DMS 273 treated with DMSO at 0.1 percent for 48 hours (cell line): ENCODE measurements at regions not wholly inside any gene's neighbourhood (a gene's known extent, or its start where the extent isn't known, plus 50 kb on each side); places are given as distances from the start of the nearest gene placed in this dataset.
"Not testable (repeated sequence)": the region's sequence is repeated elsewhere in the genome, so short reads cannot be mapped to it uniquely, and the experiment has no call there.

Experiments
- DNase-seq: peaks from one replicate; lab custom pipeline; 2025; lab: John Stamatoyannopoulos, UW

DNA sequence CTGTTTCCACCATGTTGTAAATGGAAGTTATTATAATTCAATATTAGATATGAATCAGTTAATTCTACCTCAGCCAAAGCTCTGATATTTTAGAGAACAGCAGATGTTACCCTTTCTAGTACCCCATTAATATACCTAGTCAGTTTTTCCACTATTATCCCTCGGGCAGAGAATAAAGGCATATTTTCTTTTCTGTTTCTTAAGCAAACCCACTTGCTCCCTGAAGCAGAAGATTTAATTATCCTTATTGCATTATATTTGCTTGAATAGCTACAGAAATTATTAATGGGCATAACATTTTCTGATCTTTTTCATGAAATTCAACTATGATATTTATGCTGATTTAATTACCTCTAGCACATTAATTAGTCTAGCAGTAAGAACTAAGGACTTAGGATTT, 832.9 kb upstream of the FBXO33 start:
- no peak for DNase-seq

DNA sequence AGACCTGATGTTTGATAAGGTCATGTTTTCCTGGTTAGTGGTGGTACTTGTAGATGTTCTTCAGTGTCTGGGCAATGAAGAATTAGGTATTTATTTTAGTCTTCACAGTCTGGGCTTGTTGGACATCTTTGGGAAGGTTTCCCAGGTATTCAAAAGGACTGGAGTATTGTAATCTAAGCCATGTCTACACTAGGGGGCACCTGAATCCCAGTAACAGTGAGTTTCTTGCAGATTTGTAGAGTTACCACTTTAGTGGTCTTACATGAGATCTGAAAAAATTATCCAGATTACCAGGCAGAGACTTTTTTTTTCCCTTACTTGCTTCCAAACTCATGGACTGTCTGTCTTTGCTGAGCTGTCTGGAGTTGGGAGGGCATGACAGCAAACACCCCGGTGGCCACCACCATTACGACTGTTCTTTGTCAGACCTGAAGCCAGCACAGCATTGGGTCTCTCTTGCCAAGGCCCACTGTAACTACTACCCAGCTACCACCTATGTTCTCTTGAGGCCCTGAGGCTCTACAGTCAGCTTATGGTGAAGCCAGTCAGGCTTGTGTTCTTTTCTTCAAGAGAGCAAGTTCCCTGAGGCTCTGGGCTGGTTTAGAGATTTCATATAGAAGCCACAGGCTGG, 820.7 kb upstream of the FBXO33 start:
- no peak for DNase-seq

DNA sequence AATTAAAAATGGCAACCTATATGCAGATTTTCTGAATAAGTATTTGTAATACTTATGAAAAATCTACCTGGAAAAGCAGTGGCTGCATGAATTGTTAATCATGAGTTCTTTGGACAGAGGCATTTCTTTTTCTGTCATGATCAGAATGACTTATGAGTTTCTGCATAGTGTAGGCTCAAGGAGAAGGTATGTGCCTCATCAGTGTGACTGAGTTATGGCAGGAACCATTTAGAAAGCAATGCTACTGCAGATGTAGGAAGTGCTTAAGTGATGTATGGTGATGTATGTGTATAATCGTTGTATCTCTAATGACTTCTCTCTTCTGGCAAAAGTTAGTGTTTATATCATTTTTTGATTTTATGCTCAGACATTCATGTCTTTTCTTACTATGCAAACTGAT, 816.4 kb upstream of the FBXO33 start:
- no peak for DNase-seq

DNA sequence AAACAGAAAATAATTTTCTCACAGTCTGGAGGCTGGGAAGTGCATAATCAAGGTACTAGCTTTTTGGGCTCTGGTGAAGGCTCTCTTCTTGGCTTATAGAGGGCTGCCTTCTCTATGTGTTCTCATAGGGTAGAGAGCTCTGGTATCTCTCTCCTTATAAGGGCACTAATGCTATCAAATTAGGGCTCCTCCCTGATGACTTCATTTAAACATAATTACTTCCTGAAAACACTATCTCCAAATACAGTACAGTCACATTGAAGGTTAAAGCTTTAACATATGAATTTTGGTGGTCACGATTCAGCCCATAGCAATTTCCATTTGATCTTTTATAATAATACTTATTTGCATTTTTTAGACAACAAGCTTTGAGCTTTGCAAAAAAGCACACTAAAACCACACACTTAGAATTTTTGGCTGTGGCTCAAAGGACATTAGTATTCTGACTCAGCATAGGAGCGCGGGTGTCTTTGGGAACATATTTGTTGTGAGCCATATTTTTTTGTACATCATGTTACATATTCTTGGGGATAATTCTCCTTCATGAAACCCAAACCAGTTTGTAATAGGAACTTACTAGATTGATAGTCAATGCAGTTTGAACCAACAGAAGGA, 808.1 kb upstream of the FBXO33 start:
- peak; percentile 5 for DNase-seq

DNA sequence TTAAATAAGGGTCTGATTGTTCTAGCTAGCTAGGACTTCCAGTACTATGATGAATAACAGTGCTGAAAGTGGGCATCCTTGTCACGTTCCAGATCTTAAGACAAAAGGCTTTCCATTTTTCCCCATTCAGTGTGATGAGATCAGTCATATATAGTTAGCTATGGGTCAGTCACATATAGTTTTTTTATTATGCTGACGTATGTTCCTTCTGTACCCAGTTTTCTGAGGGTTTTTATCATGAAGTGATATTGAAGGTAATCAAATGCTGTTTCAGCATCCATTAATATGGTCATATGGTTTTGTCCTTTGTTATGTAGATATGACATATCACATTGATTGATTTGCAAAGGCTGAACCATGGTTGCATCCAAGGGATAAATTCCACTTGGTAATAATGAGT, 800.1 kb upstream of the FBXO33 start:
- DNase-seq = no peak

DNA sequence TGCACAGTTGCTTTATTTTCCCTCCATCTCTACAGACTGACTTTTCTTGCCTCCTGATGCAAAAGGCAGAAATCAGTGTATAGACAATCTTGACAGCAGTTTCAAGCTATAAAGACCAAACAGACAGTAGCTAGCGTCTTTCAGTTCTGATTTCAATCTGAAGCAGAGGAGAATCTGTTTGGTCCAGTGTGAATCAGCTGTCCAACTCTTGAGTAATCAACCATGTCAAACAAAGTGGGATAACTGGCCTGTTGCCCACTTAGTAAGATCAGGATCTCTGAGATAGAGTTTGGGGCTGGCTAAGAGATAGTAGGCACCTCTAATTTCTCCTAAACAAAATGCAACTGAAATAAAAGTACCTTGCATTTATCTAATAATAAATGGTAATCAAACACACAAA, 797.4 kb upstream of the FBXO33 start:
- DNase-seq = no peak

DNA sequence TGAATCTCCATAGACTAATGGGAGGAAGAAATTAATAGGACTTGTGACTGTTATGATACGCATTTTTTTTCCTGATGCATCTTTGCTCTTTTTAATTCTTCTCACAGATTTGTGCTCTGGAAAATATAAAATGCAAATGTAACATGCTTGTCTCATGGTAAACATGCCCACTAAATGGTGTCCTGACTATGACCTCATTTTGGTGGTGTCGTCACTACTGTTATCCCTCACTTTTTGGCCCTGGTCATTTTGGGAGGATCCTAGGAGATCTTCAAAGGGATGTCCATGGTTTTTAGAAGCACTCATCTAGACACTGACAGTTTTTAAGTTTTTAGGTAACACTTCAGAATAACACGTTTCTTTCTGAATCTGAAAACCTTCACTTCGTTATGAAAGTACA, 790.8 kb upstream of the FBXO33 start:
- no peak for DNase-seq

DNA sequence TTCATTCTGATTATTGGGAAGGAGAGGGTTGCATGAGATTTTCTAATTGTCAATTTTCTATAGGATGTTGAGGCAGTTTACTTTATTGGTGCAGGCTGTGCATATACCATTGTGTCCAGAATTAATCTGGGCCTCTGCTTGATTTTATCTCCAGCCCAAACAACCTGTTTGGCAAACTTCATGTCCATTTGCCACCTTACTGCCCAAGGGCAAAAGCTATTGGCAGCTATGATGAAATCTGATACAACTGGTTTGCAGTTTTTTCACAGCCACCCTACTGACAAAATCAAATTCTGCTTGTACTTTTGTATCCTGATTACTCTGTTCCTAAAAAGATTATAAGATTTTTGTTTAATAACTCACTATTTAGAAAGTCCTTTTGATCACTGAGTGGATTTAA, 789.2 kb upstream of the FBXO33 start:
- DNase-seq = no peak

DNA sequence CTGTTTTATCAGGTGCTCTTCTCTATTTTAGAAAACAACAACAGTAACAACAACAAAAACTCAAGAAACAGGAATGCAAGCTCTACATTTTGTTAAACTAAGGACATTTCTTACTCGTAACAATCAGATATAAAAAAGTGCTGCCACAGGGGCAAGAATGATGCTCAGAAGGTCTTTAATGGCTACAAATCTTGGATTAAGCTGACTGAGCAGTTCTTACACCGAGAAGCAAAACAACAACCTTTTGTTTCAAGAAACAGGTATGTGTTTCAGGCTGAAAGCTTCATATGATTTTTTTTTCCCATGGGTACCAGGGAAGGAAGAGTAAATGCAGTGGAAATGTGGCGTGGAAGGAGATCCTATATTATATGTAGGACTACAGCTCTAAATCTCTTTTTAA, 786.8 kb upstream of the FBXO33 start:
- no peak for DNase-seq

DNA sequence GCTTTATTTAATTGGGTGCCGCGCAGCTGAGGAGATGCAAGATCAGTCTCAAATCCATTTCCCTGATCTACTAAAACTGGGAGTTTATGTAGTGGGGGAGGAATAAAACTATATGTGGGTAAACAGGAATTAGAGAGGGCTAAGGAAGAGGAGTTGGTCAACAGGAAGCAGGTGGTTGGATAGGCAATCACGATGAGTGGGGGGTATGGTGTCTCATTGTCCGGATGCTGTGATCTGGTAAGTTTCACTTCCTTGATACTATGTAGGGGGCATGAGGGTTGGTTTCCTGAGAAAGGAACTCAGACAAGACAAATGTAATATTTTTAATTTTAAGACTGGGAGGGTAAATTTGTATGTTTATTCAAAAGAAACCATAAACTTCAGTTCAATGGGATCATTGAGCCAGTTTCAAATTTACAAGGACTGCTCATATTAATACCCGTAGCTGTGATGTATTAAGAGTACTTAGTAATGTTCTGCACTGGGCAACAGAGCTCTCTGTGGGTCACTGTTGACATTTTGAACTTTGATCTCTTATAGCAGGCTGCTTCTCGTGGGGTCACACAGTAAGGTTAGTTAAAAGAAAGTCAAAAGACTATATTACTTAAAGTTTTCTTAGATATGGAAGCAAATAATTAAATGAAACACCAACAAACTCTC, 786.2 kb upstream of the FBXO33 start:
- no peak for DNase-seq

DNA sequence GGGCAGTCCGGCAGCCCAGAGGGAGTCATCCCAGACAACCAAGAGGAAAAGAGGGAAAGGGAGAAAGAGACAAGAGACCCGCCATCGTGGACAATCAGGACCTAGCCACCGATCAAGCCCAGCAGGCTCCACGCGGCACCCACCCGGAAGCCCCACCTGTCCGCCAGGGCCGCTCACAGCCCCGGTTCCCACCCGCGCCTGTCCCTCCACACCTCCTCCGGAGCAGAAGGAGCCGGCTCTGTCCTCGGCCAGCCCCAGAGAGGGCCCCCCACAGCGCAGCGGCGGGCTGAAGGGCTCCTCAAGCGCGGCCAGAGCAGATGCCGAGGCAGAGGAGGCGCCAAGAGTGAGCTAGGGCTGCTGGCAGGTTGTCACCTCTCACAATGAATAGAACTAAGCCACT, 784.7 kb upstream of the FBXO33 start:
- DNase-seq = no peak

DNA sequence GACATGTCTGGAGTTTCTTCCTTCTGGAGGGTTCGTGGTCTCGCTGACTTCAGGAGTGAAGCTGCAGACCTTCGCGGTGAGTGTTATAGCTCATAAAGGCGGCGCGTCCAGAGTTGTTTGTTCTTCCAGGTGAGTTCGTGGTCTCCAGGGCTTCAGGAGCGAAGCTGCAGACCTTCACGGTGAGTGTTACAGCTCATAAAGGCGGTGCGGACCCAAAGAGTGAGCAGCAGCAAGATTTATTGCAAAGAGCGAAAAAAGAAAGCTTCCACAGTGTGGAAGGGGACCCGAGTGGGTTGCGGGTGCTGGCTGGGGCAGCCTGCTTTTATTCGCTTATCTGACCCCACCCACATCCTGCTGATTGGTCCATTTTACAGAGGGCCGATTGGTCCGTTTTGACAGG, 784.2 kb upstream of the FBXO33 start:
- DNase-seq = not testable (repeated sequence)

DNA sequence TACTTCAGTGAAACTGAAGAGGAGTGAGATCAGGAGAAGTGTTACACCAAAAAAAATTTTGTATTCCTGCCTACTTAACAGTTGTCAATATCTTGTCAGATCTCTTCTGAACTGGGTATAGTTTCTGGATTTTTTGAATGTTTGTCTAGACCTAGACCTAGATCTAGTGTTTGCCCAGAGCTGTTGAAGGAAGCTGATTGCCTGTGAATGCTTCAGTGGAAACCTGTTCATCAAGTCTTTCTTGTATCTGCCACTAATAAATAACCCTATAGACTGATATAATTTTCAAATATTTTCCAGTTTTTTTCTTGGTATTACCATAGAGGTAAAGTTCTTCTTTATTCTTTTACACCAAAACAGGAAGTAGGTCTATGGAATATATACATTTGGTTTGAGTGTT, 781.5 kb upstream of the FBXO33 start:
- DNase-seq = no peak

DNA sequence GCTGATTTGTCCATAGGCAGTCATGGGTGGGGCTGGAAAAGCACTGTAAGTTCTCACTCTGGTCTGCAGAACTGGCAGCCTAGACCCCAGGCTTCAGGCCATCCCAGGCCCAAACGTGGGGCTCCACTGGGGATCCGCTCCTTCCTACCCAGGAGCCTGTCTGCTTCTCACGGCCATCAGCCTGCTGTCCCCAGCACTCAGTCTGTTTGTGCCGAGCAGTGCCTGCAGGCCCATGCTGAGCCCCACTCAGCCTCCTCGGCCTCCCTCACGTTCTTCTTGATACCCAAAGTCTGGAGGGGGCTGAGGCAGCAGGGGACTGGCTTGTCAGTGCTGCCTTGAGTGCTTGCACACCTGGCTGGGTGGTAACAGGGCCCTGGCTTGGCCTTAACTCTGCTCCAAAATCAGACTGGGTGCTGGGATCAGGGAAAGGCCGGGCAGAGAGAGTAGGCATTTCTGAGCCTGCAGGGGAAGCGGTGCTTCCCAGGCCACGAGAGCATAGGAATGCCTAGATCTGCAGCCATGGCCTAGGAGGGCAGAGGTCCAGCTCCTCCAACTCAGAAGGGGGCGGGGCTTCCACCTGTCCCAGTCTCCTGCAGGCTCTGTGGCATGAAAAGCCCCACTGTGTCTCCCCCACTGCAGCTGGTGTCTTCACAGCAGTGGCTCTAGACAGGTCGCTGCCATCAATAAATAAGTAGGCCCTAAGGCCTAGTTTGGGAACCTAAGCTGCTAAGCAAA, 772.4 kb upstream of the FBXO33 start:
- DNase-seq = no peak

DNA sequence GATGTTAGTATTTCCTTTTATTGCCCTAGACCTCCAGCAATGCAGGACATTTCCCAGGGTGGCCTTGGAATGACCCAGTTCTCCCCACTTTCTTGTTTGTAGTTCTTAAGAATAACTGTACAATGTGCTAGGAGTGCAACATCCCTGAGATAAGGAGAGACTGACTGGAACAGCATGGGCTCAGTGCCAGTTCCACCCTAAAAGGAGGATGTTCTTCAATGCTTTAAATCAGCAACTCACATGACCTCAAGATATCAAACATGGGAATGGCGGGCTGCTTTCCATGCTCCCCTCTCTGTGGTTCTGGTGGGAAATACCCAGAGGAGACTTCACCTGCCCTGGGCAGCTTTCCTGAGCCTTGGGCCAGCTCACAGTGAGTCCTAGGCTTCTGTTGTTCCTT, 766.9 kb upstream of the FBXO33 start:
- no peak for DNase-seq

DNA sequence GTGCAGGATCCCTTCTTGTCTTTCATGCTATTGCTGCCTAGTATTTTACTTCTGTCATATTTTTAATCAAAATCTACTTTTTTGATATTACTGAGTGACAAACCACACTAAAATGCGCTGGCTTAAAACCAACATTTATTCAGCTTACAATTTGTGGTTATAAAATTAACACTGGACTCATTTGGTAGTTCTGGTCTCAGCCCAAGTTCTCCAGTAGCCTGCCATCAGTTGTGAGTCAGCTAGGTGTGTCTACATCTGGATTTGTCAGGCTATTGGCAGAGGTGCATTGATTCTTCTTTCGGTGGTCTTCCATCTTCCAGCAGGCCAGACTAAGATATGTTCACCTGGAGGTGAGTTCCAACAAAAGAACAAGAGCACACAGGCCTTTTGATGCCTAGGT, 765.1 kb upstream of the FBXO33 start:
- DNase-seq = no peak

DNA sequence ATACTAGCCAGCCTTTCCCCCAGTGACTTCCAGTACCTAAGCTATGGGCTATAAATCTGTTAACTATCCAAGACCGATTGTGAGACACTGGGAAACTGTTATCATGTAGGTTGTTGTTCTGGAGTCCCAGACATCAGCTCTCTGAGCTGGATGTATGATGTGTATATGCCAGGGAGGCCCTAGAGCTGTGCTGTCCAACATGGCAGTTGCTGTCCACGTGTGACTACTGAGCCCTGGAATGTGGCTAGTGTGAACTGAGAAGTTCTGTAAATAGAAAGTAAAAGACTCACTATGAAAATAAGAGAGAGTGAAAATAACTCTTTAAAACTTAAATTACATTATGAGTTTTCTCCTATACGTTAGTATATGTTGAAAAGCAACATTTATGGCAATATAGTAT, 755.8 kb upstream of the FBXO33 start:
- no peak for DNase-seq

DNA sequence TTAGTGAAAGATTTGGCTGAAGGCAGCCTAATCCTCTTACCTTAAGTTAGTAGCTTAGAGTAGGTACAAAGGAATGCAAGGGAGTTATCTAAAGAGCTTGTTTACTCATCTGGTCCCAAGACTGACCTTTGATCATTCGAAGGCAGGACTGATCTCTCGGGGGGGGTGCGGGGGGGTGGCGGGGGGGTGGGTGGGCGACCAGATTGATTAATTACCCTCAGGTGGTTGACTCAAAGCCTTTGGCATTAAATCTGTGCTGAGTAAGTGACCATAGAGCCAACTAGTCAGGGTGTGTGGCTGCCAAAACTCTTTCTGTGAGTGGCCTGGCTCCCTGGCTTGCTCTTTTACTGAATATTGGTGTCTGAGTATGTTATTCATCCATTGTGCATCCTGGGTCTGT, 731.9 kb upstream of the FBXO33 start:
- no peak for DNase-seq

DNA sequence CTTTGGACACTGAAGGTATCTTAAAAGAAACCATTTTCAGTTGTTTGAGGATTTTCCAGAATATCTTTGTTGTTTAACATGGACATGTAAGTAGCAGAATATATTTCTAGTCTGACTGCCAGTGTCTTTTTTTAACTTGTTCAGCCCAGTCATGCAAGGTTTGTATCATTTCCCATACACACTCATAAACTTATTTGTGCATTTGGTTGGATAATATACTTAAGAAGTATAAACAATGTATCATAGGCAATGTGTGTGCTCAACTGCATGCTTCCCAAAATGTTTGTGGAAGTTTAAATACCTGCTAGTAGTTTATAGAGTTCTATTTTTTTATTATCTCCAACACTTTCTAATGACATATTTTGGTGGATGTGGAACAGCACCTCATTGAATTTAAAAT, 707.4 kb upstream of the FBXO33 start:
- no peak for DNase-seq

DNA sequence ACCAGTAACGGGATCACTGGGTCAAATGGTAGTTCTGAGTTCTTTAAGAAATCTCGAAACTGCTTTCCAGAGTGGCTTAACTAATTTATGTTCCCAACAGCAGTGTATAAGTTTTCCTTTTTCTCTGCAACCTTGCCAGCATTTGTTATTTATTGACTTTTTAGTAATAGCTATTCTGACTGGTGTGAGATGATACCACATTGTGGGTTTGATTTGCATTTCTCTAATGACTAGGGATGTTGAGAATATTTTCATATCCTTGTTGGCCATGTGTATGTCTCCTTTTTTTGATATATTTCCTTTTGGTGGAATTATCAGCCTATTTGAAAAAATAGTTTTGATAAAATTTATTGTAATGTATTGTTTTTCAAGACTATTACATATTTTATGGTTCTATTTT, 701.2 kb upstream of the FBXO33 start:
- DNase-seq = no peak

DNA sequence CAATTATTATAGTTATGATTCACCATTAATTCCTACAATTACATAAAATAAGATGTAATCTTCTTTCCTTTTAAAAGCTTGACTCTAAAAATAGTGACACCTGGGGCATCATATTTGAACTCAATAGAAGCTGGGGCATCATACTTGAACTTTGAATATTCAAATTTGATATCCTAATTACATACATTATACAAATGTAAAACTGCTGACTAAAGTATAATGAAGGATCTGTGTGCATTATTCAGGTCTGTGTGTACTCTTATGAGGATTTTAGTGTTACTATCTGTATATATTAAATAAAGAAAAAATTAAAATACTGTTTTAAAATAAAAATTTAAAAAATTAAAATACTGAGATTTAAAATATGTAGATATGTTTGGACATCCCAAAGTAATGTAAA, 696.9 kb upstream of the FBXO33 start:
- DNase-seq = no peak

DNA sequence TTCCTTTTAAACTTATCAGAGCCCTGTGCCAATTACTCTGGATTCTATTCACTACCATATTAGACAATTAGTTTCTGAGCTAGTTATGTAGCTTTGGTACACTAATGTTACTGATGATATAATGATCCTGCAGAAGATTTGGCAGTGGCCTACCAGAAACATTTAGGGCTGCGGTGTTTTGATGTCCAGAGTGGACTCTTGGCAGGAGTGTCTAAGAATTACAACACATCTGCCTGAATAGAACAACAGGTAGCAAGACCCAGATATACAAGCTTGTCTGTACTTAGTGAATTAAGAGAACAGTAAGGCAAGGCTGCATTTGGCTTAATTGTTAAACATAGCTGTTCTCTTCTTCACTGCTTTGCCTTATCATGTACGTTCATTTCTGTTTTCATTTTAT, 691.6 kb upstream of the FBXO33 start:
- DNase-seq = no peak

DNA sequence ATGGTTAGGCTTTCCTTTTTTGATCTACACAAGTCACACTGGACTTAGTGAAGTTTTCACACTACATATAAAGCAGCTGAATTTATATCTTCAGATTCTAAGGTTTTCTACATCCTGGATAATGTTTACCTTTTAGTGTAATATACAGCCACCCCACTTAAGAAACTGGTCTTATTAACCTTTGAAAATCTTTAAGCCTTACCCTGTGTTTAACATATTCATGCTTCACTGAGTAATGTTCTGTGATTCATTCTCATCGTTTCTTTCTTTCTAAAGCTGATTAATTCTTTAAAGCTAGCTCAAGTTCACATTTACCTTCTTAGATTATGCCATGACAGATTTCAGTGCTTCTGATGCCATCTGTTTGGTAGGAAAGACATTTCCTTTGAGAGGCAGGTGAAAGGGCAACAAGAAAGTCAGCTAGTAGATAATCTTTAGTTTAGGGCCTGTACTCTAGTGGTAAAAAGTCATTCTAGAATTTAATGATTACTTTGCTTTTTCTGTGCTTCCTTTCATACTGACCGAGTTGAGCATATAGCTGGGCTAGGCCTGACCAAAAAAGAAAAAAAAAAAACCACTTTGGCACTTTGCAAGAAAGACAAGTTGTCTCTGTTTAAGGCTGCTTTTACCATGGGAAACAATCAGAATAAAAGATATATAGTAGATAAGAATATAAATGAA, 690.9 kb upstream of the FBXO33 start:
- no peak for DNase-seq
